Upper lobe of left lung (tissue), 4 donors: ENCODE measurements at regions not wholly inside any gene's neighbourhood (a gene's known extent, or its start where the extent isn't known, plus 50 kb on each side); places are given as distances from the start of the nearest gene placed in this dataset.

ENCODE experiments used
- EP300 ChIP-seq, 4 donors: sonication (generic); formaldehyde crosslinking; IDR thresholded peaks; one replicate each; pipeline ENCODE4 v1.5.1; 2017; ENCODE audit warnings: antibody characterized with exemption in 4 of 4, control low read depth in 2 of 4
- TF ChIP-seq, protein P1 (sequence below), 6 experiments: fragments of 450-650 bp in 4 of 6; fragments of 200-600 bp in 2 of 6; sonication (generic) in 2 of 6; IDR thresholded peaks; one replicate each; pipeline ENCODE4 v1.5.1; 2016 to 2019; ENCODE audit warnings: antibody characterized with exemption in 6 of 6

DNA sequence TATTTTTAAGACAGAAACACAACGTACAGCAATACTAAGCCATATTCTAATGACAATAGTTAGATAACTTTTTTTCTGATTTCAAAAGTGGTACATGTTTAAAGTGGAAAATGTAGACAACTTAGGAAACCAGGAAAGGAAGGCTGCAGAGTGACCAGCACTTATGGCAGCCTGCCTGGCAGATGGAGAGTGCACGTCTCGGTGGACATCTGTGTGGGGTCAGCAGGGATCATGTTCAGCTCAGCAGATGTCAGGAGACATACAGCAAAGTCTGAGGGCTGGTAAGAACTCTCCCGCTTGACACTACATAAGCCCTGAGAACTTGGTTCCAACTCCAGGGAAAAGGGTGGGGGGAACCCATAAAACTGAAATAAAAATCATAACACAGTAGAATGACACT lies 128.6 kb upstream of the ADPGK start:
- TF ChIP-seq, protein P1, sequence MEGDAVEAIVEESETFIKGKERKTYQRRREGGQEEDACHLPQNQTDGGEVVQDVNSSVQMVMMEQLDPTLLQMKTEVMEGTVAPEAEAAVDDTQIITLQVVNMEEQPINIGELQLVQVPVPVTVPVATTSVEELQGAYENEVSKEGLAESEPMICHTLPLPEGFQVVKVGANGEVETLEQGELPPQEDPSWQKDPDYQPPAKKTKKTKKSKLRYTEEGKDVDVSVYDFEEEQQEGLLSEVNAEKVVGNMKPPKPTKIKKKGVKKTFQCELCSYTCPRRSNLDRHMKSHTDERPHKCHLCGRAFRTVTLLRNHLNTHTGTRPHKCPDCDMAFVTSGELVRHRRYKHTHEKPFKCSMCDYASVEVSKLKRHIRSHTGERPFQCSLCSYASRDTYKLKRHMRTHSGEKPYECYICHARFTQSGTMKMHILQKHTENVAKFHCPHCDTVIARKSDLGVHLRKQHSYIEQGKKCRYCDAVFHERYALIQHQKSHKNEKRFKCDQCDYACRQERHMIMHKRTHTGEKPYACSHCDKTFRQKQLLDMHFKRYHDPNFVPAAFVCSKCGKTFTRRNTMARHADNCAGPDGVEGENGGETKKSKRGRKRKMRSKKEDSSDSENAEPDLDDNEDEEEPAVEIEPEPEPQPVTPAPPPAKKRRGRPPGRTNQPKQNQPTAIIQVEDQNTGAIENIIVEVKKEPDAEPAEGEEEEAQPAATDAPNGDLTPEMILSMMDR (IDR thresholded peaks at IDR 0.05), result no peak
- no peak for TF ChIP-seq EP300 (IDR thresholded peaks at IDR 0.05)
